ENCODE measurements at regions not wholly inside any gene's neighbourhood (a gene's known extent, or its start where the extent isn't known, plus 50 kb on each side); places are given as distances from the start of the nearest gene placed in this dataset.

- Mint-ChIP-seq H3K27ac (ENCODE audit: unreplicated experiment) (no peak overlapping the region), H3K4me3 (ENCODE audit: unreplicated experiment) (no peak overlapping the region), H3K27me3 (ENCODE audit: unreplicated experiment) (peaks cover 19% of the 10 kb centered on the region), H3K4me1 (ENCODE audit: unreplicated experiment) (no peaks in the 10 kb centered on the region), H3K36me3 (ENCODE audit: unreplicated experiment) (no peaks in the 10 kb centered on the region), H3K9me3 (ENCODE audit: unreplicated experiment) (no peaks in the 10 kb centered on the region)
- no peak for TF ChIP-seq CTCF (IDR thresholded peaks at IDR 0.05)
- no peak for DNase-seq (ENCODE audit: extremely low spot score, unreplicated experiment)
These were observed 179.1 kb downstream of the PHETA1 start for GRCh38 chr12:111189792-111190191.

GRCh38 chr12:111188436-111188835 lies 180.5 kb downstream of the PHETA1 start:
- no peak for DNase-seq (ENCODE audit: extremely low spot score, unreplicated experiment)
- Mint-ChIP-seq H3K27me3 (ENCODE audit: unreplicated experiment) (peaks cover 8% of the 10 kb centered on the region), H3K27ac (ENCODE audit: unreplicated experiment) (no peak overlapping the region), H3K4me1 (ENCODE audit: unreplicated experiment) (no peaks in the 10 kb centered on the region), H3K36me3 (ENCODE audit: unreplicated experiment) (no peaks in the 10 kb centered on the region), H3K9me3 (ENCODE audit: unreplicated experiment) (no peaks in the 10 kb centered on the region), H3K4me3 (ENCODE audit: unreplicated experiment) (no peak overlapping the region)
- no peak for TF ChIP-seq CTCF (IDR thresholded peaks at IDR 0.05)

GRCh38 chr12:111186347-111186746 lies 182.5 kb downstream of the PHETA1 start:
- H3K4me1 Mint-ChIP-seq (ENCODE audit: unreplicated experiment) = no peaks in the 10 kb centered on the region
- H3K9me3 Mint-ChIP-seq (ENCODE audit: unreplicated experiment) = no peaks in the 10 kb centered on the region
- H3K4me3 Mint-ChIP-seq (ENCODE audit: unreplicated experiment) = no peak overlapping the region
- DNase-seq (ENCODE audit: extremely low spot score, unreplicated experiment) = no peak
- H3K27ac Mint-ChIP-seq (ENCODE audit: unreplicated experiment) = no peak overlapping the region
- H3K27me3 Mint-ChIP-seq (ENCODE audit: unreplicated experiment) = no peaks in the 10 kb centered on the region
- H3K36me3 Mint-ChIP-seq (ENCODE audit: unreplicated experiment) = no peaks in the 10 kb centered on the region
- no peak for TF ChIP-seq CTCF (IDR thresholded peaks at IDR 0.05)

GRCh38 chr12:111185889-111186227 lies 183.0 kb downstream of the PHETA1 start:
- no peak for TF ChIP-seq CTCF (IDR thresholded peaks at IDR 0.05)
- Mint-ChIP-seq H3K9me3 (ENCODE audit: unreplicated experiment) (no peaks in the 10 kb centered on the region), H3K27ac (ENCODE audit: unreplicated experiment) (no peak overlapping the region), H3K4me3 (ENCODE audit: unreplicated experiment) (no peak overlapping the region), H3K36me3 (ENCODE audit: unreplicated experiment) (no peaks in the 10 kb centered on the region), H3K4me1 (ENCODE audit: unreplicated experiment) (no peaks in the 10 kb centered on the region), H3K27me3 (ENCODE audit: unreplicated experiment) (no peaks in the 10 kb centered on the region)
- no peak for DNase-seq (ENCODE audit: extremely low spot score, unreplicated experiment)

- Mint-ChIP-seq H3K36me3 (ENCODE audit: unreplicated experiment) (no peaks in the 10 kb centered on the region), H3K9me3 (ENCODE audit: unreplicated experiment) (no peaks in the 10 kb centered on the region), H3K4me3 (ENCODE audit: unreplicated experiment) (no peak overlapping the region), H3K27me3 (ENCODE audit: unreplicated experiment) (peaks cover under 1% of the 10 kb centered on the region), H3K27ac (ENCODE audit: unreplicated experiment) (no peak overlapping the region), H3K4me1 (ENCODE audit: unreplicated experiment) (no peaks in the 10 kb centered on the region)
- no peak for DNase-seq (ENCODE audit: extremely low spot score, unreplicated experiment)
- no peak for TF ChIP-seq CTCF (IDR thresholded peaks at IDR 0.05)
These were observed 183.5 kb downstream of the PHETA1 start for GRCh38 chr12:111185206-111185888.

Data from osteocyte (in vitro differentiated cells).